ENCODE measurements at regions not wholly inside any gene's neighbourhood (a gene's known extent, or its start where the extent isn't known, plus 50 kb on each side); places are given as distances from the start of the nearest gene placed in this dataset.

DNA sequence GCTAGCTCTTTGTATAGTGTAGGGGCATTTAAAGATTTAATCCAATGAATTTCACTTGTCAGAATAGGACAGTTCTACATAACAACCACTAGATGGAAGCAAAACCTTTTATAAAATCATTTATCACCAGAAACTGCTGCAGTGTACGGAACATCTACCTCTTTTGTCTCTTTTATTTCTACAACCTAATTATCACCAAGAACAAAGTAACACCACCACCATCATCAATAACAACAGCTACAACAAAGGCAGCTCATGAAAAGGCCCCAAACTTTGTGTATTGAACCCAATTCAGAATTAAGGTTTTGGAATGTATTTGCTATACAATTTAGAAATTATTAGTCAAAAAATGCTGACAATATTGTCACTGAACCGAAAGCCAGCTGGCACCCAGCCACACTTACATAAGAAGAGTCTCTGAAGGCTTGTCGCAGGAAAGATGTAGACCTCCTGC, 260.9 kb upstream of the RPS6KA3 start:
- TF ChIP-seq POLR2A (IDR thresholded peaks at IDR 0.05) (no peak), CTCF (IDR thresholded peaks at IDR 0.05) (peak; percentile 41 to 61 (median 42)), POLR2AphosphoS5 (IDR thresholded peaks at IDR 0.05; ENCODE audit: insufficient read depth in 1 of 2, low read depth in 1 of 2) (no peak)
